Ishikawa (cell line): ENCODE measurements at regions not wholly inside any gene's neighbourhood (a gene's known extent, or its start where the extent isn't known, plus 50 kb on each side); places are given as distances from the start of the nearest gene placed in this dataset.

Experiments used
- CEBPB ChIP-seq: IDR thresholded peaks from 2 replicates; pipeline ENCODE4 v1.6.1; 2012
- EGR1 ChIP-seq: IDR thresholded peaks from 2 replicates; pipeline ENCODE4 v1.6.1; 2012
- EP300 ChIP-seq: IDR thresholded peaks from 2 replicates; pipeline ENCODE4 v1.6.1; 2012; ENCODE audit warnings: borderline replicate concordance
- FOXM1 ChIP-seq: IDR thresholded peaks from 2 replicates; pipeline ENCODE4 v1.6.1; 2012; ENCODE audit warnings: low read depth, borderline replicate concordance
- NFIC ChIP-seq: IDR thresholded peaks from 2 replicates; pipeline ENCODE4 v1.6.1; 2012
- RAD21 ChIP-seq: IDR thresholded peaks from 2 replicates; pipeline ENCODE4 v1.6.1; 2012; ENCODE audit warnings: low read depth
- TAF1 ChIP-seq: IDR thresholded peaks from 2 replicates; pipeline ENCODE4 v1.6.1; 2012; ENCODE audit warnings: low read depth, mild to moderate bottlenecking
- YY1 ChIP-seq: IDR thresholded peaks from 2 replicates; pipeline ENCODE4 v1.6.1; 2012; ENCODE audit warnings: low read depth
- TF ChIP-seq, protein P1 (sequence below): IDR thresholded peaks from 2 replicates; pipeline ENCODE4 v1.6.1; 2012; ENCODE audit warnings: low read depth, mild to moderate bottlenecking
- TF ChIP-seq, protein P2 (sequence below): IDR thresholded peaks from 2 replicates; pipeline ENCODE4 v1.6.1; 2012
- TF ChIP-seq, protein P3 (sequence below): IDR thresholded peaks from 2 replicates; pipeline ENCODE4 v1.6.1; 2012

DNA sequence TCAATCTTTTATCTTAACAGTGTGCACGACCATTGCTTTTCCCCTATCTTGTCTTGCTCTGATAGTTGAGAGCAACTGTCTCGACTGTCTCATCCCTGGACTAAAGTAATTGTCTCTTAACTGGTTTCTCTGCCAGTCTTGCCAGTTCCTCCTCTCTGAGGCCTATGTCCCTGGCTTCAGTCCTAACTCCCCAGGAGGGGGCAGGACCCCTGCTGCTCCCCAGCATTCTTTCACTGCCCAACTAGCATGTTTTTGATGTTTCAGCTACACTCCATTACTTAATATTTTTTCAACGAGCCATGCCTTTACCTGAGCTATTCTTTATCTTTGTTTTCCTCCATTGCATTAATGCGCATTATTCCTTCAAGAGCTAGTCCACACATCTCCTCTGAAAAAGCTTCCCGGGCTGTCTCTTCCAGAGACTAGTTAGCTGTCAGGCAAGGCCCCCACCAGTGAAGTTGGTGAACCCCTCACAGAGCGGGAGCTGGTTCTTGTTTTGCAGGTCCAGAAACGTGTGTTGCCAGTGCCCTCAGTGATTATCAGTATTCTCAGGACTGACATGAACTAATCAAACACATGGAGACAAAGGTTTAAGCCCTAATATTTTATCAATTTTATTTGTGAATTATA is 291.7 kb upstream of the KCNN2 start:
- TF ChIP-seq TAF1 (no peak), EGR1 (no peak), EP300 (no peak), RAD21 (no peak), NFIC (no peak), CEBPB (no peak), YY1 (no peak), FOXM1 (no peak)
- TF ChIP-seq, protein P1, sequence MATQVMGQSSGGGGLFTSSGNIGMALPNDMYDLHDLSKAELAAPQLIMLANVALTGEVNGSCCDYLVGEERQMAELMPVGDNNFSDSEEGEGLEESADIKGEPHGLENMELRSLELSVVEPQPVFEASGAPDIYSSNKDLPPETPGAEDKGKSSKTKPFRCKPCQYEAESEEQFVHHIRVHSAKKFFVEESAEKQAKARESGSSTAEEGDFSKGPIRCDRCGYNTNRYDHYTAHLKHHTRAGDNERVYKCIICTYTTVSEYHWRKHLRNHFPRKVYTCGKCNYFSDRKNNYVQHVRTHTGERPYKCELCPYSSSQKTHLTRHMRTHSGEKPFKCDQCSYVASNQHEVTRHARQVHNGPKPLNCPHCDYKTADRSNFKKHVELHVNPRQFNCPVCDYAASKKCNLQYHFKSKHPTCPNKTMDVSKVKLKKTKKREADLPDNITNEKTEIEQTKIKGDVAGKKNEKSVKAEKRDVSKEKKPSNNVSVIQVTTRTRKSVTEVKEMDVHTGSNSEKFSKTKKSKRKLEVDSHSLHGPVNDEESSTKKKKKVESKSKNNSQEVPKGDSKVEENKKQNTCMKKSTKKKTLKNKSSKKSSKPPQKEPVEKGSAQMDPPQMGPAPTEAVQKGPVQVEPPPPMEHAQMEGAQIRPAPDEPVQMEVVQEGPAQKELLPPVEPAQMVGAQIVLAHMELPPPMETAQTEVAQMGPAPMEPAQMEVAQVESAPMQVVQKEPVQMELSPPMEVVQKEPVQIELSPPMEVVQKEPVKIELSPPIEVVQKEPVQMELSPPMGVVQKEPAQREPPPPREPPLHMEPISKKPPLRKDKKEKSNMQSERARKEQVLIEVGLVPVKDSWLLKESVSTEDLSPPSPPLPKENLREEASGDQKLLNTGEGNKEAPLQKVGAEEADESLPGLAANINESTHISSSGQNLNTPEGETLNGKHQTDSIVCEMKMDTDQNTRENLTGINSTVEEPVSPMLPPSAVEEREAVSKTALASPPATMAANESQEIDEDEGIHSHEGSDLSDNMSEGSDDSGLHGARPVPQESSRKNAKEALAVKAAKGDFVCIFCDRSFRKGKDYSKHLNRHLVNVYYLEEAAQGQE, result no peak
- TF ChIP-seq, protein P2, sequence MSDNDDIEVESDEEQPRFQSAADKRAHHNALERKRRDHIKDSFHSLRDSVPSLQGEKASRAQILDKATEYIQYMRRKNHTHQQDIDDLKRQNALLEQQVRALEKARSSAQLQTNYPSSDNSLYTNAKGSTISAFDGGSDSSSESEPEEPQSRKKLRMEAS, result no peak
- TF ChIP-seq, protein P3, sequence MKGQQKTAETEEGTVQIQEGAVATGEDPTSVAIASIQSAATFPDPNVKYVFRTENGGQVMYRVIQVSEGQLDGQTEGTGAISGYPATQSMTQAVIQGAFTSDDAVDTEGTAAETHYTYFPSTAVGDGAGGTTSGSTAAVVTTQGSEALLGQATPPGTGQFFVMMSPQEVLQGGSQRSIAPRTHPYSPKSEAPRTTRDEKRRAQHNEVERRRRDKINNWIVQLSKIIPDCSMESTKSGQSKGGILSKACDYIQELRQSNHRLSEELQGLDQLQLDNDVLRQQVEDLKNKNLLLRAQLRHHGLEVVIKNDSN, result no peak
